ENCODE measurements at regions not wholly inside any gene's neighbourhood (a gene's known extent, or its start where the extent isn't known, plus 50 kb on each side); places are given as distances from the start of the nearest gene placed in this dataset.

DNA sequence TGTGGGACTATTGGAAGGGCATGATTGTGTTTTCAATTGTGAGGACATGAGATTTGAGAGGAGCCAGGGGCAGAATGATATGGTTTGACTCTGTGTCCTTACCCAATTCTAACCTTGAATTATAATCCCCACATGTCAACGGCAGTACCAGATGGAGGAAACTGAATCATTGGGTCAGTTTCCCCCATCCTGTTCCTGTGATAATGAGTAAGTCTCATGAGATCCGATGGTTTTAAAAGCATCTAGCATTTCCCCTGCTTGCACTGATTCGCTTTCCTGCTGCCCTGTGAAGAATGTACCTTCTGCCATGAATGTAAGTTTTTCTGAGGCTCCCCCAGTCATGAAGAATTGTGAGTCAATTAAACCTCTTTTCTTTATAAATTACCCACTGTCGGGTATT lies 1367.1 kb downstream of the XPNPEP1 start:
- no peak for TF ChIP-seq POLR2AphosphoS5 (IDR thresholded peaks at IDR 0.05)
- TF ChIP-seq, protein P1, sequence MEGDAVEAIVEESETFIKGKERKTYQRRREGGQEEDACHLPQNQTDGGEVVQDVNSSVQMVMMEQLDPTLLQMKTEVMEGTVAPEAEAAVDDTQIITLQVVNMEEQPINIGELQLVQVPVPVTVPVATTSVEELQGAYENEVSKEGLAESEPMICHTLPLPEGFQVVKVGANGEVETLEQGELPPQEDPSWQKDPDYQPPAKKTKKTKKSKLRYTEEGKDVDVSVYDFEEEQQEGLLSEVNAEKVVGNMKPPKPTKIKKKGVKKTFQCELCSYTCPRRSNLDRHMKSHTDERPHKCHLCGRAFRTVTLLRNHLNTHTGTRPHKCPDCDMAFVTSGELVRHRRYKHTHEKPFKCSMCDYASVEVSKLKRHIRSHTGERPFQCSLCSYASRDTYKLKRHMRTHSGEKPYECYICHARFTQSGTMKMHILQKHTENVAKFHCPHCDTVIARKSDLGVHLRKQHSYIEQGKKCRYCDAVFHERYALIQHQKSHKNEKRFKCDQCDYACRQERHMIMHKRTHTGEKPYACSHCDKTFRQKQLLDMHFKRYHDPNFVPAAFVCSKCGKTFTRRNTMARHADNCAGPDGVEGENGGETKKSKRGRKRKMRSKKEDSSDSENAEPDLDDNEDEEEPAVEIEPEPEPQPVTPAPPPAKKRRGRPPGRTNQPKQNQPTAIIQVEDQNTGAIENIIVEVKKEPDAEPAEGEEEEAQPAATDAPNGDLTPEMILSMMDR (IDR thresholded peaks at IDR 0.05 in 8 of 11, conservative IDR thresholded peaks at IDR 0.05 in 3 of 11): no peak
- no peak for TF ChIP-seq POLR2A (IDR thresholded peaks at IDR 0.05)

Measured in spleen (tissue), 7 donors.